GM18867 (cell line): ENCODE measurements at regions not wholly inside any gene's neighbourhood (a gene's known extent, or its start where the extent isn't known, plus 50 kb on each side); places are given as distances from the start of the nearest gene placed in this dataset.
A peak's percentile ranks its signal among the peaks of the same experiment; 100 is the strongest.

ENCODE experiments used
- ATAC-seq: cut with Tn5 transposase; IDR thresholded peaks from one replicate; pipeline ENCODE4 v1.9.1; 2021; ENCODE audit warnings: mild to moderate bottlenecking, moderate library complexity; ENCODE audit not compliant: unreplicated experiment

DNA sequence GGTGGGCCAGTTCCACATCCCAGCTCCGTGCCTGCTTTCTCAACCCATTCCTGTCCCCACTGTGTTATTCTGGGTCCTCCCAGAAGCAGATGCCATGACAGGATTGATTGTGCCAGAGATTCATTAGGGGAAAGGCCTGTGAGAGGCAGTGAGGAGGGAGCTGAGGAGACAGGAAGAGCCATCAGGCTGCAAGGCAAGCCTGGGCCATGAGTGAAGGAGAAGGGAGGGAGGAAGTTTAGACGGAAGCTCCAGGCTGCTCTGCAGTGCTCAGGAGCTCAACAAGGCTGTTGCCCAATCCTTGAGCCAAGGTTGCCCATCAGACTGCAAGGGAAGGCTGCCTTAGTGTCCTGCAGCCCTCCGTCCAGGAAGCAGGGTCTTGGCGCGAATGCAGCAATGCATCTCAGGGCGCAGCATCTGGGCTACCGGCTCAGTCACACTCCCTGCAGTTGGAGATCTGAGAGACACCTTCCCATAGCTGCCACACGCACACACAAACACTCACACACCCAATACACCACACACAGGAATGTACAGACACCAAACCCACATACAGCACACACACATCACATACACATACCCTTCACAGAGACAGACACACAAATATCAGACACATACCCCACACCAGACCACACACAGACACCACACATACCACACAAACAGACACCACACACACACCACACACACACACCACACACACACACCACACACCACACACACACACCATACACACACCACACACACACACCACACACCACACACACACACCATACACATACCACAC lies 139.5 kb upstream of the NDUFV2 start:
- no peak for ATAC-seq

DNA sequence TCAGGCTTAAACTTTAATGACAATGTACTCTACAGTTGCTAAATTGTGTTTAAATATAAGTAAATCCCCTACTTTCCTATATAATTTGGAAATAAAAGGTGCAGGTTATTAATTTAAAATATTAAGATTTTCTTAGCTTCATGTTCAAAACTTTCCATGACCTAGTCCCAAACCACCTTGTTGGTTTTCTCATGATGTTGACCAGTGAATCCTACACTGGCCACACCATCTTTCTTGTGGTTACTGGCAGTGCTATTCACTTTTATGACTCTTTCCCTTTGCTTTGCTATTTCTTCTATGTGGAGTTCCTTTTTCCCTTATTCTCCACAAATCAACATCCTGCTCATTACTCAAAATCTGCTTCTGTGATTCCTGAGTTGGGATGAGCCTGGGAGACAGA lies 138.6 kb upstream of the NDUFV2 start:
- ATAC-seq: no peak

DNA sequence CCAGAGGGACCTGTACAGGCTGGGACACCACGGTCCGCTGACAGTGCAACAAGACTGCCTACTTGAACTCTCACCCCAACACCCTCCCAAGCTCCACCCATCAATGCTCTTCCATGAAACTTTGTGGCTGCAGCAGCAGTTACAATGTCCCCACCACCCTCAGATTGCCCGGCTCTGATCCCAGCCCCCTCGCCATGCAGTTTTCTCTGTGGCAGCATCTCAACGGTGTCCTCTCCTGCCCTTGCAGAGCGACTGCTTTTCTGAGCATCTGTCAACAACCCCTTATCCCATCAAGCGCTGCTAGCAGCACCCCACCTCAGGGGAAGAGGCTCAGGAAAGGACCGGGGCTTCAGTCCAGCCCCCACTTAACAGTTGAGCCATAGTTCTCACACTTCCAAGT lies 137.1 kb upstream of the NDUFV2 start:
- no peak for ATAC-seq

DNA sequence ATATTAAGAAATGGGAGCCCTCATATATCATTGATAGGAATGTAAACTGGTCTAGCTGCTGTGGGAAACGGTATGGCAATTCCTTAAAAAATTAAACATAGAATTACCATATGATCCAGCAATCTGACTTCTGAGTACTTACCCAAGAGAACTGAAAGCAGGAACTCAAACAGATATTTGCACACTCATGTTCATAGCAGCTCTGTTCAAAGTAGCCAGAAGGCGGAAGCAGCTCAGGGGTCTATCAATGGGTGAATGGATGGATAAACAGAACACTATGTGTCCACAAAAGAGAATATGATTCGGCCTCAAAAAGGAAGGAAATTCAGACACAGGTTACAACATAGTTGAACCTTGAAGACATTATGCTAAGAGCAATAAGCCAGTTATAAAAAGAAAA lies 135.7 kb upstream of the NDUFV2 start:
- ATAC-seq: no peak

DNA sequence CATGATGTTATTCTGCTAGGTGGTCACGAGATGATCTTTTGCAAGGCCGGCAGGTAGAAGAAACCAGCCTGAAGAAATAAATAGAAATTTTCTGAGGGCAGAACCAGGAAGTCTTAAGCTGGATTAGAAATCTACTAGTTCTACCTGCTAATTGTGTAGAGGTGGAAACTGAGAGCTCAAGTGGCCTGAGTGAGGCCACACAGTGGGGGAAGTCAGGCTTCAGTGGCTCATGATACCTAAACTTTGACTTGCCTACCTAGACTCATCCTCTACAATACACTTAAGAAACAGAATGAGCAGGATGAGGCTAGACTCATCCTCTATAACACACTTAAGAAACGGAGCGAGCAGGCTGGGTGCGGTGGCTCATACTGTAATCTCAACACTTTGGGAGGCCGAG lies 134.9 kb upstream of the NDUFV2 start:
- peak; percentile 57 for ATAC-seq

DNA sequence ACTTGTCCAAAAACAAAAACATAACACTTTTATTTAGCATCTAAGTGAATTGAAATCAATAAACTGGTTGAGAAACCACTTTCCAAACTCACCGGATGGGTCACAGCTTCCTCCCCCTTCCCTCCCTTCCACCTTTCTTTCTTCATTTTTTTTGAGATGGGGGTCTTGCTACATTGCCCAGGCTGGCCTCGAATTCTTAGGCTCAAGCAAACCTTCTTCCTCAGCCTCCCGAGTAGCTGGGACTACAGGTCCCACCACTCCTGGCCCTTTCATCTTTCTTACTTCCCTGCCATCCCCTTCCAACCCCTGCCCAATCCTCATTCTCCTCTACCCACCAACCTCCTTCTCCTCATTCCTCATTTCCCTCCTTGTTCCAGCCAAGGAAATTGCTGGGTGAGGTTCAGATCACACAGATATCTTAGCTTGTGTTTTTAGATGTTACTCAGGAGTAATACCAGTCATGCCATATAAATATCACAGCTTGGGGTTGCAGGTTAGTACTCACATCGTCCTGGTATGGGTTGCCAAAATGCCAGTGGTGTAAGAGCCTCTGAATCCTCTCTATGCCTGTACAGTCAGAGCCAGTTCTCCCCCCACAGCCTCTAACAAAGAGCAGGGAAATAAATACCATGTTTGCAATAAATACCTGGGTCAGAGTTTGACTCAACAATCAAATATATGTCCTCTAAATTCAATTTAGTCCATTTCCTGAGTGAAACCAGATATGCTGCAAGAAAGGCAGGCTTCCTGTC lies 132.7 kb upstream of the NDUFV2 start:
- ATAC-seq: no peak

DNA sequence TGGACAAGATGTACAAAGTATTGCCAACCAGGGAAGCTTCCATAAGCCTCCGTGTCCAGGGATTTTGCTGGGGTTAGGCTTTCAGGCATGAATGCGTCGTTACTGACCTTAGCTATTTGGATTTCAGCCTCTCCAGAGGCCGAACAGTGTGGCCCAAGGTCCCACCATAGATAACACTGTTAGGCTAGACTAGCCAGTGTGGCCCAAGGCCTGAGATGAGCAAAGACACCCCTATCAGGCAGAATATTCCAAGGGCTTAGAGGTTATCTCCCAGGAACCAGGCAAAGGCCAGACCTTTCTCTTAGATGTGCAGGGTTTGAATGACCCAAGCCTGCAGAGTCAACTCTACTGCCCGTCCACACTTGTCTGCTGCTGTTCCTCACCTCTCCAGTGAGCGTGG lies 131.7 kb upstream of the NDUFV2 start:
- no peak for ATAC-seq

DNA sequence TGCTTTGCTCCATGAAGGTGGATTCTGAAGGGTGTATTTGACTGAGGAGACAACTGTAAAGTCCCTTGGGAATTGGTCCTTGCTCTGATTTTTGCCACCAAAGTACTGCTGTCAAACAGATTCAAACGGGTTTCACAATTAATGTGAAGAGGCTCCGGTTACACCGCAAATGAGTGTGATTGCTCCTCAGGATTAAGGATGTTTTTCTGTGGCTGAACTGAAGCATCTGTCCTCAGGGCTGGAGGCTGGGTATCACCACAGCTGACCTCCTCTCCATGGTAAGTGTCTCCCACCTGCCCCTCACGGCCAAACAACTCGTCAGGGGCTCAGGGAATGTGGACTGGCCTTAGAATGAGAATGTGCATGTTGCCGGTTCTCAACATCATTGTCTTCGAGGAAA lies 130.4 kb upstream of the NDUFV2 start:
- ATAC-seq: no peak

DNA sequence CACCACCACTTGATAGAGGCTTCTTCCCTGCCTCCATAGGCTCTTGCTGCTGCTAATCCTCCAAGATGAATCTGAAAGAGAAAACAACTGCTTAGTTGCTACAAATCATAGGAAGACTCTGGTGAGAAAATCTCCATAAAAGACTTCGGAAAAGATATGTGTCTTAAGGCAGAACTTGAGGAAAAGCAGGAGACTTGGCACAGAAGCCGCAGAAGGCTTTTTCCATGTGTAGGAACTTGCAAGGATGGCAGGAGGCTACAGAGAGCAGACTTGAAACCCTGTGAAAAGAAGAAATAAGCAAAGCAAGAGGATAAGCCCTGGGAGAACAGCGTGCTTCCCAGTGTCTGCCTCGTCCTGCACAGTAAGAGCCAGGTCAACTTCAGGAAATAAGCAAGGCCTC lies 128.2 kb upstream of the NDUFV2 start:
- ATAC-seq: no peak

DNA sequence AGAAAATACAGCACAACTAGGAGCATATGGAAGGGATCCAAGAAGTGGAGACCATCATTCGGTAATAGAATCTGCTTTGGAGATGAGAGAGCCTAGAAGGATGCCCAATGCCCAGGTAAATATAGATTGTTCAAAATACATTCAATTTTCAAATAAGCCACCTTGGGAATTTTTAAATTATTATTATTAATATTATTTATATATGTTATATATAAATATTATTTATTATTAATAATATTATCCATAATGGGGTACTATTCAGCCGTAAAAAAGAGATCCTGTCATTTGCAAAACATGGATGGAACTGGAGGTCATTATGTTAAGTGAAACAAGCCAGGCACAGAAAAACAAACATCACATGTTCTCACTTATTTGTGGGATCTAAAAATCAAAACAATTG lies 127.8 kb upstream of the NDUFV2 start:
- no peak for ATAC-seq

DNA sequence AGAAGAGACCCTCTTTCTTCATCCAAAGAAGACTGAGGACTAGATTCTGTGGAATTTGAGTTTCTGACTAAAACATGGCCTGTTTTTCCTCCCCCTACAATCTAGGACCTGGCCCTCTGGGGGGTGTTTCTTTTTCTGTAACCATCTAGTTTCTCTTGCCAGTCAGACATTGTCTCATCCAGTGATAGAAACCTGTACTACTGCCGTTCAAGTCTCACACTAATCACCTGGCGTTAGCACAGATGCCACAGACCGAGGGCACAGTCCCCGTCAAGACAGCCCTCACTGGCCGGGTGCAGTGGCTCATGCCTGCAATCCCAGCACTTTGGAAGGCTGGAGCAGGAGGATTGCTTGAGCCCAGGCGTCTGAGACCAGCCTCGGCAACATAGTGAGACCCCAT lies 126.9 kb upstream of the NDUFV2 start:
- ATAC-seq: no peak

DNA sequence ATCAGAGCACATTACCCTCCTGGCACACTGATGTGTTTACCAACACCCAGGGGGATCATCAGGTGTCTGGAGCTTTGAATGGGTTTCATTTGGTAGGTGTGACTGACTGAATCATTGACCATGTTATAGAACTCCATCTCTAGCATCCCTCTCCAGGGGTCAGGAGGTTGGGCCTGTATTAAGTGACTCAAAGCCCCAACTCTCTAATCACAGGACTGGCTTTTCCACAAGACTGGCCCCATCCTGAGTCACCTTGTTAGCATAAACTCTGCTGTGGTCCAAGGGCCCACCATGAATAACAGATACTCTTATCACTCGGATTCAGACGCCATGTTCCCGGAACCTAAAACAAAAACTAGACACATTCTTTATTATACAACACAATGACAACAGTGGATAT lies 125.9 kb upstream of the NDUFV2 start:
- ATAC-seq: no peak

DNA sequence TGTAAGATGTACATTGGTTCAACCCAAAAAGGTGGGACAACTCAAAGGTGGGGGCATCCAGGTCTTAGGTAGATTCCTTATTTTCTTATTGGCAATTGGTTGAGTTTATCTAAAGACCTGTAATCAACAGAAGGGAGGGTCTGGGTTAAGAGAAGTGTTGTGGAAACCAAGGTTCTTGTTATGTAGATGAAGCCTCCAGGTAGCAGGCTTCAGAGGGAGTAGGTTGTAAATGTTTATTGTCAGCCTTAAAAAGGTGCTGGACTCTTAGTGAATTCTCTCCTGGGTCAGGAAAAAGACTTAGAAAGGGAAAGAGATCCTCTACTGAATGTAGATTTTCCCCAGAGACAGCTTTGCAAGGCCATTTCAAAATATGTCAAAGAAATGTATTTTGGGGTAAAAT lies 125.3 kb upstream of the NDUFV2 start:
- no peak for ATAC-seq

DNA sequence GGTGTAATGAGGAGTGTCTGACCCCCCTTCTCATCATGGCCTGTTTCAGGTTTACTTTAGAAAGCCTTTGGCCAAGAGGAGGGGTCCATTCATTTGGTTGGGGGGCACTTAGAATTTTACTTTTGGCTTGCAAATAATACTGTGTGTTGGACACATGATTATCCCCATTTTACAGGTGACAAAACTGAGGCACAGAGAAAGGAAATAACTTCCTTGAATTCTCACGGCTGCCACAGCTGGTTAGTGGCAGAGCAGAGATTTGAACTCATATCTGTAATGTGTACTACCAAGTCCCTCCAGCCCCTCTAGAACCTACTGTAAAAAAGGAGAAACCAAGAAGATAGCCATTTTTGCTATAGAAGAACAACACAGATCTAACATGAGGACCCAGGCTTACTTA lies 124.8 kb upstream of the NDUFV2 start:
- no peak for ATAC-seq

DNA sequence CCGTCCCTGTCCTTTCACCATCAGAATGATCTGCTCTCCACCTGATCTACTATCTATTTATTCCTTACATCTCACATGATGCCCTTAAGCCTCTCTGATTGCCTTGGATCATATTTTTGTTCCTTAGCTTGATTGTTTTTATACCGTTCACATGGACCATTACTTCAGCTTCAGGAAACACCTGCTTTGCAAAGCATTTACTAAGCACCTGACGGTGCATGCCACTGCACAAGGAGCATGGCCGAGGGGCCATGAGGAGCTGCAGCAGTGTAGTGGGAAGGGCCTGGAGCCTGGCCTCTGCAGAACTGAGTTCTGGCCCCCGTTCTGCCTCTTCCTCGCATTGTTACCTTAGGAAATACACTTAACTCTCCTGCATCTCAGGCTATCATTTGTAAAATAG lies 124.1 kb upstream of the NDUFV2 start:
- ATAC-seq: no peak

DNA sequence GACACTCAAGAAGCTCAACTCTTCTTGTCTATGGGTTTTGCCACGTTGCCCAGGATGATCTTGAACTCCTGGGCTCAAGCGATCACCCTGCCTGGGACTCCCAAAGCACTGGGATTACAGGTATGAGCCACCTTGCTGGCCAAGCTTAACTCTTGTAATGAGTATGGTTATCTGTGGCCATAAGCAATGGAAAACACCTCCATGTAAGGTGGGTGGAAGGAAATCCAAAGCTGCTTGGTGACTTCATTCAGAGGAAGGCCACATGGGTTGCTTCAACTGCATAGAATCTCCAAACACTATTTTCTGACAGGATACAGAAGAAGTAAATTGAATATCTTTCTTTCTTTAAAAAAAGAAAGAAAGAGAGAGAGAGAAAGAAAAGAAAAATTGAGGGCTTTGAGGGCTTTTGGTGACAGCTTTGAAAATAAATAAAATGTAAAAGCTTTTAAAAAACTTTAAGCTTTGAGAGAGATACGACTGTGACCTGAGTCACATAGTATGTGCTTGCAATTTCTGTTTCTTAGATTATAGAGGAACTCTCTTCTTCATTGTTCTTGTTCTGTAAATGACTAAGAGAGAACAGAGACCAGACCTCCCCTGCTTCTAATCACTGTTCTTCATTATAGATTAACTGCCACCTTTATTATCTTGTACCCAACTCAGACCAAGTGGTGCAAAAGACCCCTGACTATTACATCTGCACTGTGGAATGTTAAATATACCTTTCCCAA lies 123.1 kb upstream of the NDUFV2 start:
- ATAC-seq: no peak

DNA sequence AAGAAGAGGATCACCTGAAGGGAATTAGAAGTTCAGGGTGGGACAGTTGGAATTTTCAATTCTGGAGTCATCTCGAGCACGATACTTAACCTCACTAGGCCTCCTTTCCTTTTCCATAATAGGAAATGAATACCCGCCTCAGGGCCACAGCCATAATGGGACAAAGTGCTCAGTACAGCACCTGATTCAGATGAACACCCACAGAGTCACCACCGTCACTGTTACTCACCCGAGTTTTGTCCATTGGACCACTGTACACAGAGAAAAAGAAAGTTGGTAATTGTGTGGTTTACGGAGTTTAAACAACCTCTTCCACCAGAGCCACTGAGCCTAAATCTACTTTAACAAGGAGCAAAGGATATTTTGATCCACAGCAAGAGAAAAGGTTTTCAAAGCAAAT lies 122.0 kb upstream of the NDUFV2 start:
- no peak for ATAC-seq

DNA sequence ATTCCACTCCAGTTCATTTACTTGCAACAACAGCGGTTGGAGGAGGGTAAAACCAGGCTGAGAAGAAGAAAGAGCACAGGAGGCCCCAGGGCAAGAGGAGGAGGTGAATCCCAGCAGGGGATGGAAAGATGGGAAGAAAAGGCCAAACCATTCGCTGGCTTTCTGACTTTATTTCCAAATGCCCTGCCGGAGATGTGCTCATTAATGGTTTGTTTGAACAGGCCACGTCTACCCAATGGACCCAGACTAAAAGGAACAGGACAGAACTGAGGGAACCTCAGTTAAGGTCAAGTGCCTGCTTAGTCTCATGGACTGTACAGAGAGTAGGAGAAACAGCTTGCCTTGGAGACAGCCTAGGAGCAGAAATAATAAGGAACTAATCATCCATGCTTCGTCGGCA lies 121.6 kb upstream of the NDUFV2 start:
- ATAC-seq: no peak

DNA sequence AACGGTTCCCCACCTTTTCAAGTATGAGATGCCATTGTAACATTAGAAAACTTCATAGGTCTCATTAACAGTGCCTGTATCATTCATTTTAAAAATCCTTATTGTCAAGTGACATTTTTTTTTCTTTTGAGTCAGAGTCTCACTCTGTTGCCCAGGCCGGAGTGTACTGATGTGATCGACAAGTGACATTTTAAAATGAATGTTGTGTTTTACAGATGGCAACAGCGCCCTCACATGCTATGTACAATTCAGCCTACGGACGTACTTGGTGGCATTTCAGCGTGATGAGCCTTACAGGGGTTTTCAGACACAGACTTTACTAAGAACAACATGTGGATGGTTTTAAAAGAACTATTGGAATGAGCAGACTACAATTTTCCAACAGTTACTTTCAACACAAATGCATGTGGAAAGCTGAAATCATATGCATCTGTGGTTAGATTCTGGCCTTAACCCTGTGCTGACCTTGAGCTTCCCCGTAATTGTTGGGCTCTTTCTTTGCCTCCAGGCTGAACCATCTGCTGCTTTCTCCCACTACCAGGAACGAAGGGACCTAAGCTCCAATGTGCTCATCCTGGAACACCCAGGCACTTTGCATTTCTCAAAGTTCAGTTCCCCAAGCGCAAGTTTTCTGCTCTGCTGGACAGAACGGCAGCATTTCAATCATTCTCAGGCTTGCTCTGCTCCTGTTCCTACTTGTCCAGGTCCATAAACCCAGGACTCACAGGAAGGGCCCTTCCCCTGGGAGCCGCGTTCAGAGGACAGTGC lies 119.9 kb upstream of the NDUFV2 start:
- ATAC-seq: no peak

DNA sequence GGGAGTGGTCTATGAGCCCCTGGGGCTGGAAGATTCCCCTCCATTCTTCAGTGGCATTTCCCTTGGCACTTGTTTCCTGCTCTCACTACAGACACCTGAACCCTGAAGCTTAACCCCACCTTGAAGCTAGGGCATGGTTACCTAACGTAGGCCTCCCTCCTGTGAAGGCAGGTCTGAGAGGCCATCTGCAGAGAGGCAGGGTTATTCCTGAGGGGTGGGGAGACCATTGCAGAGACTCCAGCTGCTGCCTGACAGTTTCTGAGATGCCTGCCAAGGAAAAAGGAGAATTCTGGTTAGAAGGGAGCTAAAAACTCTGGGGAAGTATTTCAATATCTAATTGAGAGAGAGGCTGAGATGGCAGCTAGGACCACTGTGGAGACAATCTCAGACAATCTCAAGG lies 119.3 kb upstream of the NDUFV2 start:
- ATAC-seq: no peak

DNA sequence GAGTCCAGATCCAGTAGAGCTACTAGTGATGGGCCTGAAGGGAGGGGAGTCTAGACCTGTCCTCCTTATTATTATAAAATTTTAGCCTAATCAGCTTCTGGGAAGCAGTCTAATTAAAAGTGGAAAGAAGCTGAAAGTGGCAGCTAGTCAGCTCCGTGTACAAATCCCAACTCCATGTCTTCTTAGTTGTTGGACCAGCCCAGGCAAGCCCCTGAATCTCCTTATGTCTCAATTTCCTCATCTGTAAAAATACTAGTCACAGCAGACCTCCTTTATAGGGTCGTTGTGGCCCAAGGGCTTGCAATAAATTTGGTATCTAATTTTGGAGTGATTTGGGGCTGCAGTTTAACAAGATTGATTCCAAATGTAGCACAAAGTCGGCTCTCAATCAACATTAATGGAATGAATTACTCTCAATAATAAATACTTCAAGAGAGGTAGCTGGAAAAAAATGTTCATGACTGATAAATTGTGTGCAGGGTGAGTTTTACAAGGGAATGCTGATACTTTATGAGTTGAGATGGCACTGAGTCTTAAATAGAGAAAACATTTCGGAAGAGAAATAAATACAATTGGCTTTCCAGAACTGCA lies 118.3 kb upstream of the NDUFV2 start:
- no peak for ATAC-seq
